ENCODE measurements at regions not wholly inside any gene's neighbourhood (a gene's known extent, or its start where the extent isn't known, plus 50 kb on each side); places are given as distances from the start of the nearest gene placed in this dataset.

- no peak for TF ChIP-seq CTCF (conservative IDR thresholded peaks at IDR 0.05; ENCODE audit: low read depth in 2 of 2)
- TF ChIP-seq REST (IDR thresholded peaks at IDR 0.05; ENCODE audit: unreplicated experiment), result no peak
- TF ChIP-seq POLR2AphosphoS5 (IDR thresholded peaks at IDR 0.05; ENCODE audit: low read depth), result no peak
- no peak for TF ChIP-seq JUNB (IDR thresholded peaks at IDR 0.05; ENCODE audit: unreplicated experiment)
- TF ChIP-seq EZH2 (IDR thresholded peaks at IDR 0.05; ENCODE audit: low read depth, unreplicated experiment), result no peak
- no peak for TF ChIP-seq CREB1 (CRISPR knock-in tag; IDR thresholded peaks at IDR 0.05; ENCODE audit: low read depth)
- no peak for TF ChIP-seq ZNF462 (CRISPR knock-in tag; IDR thresholded peaks at IDR 0.05)
- no peak for TF ChIP-seq EZH2phosphoT487 (IDR thresholded peaks at IDR 0.05; ENCODE audit: unreplicated experiment)
- no peak for TF ChIP-seq NANOG (IDR thresholded peaks at IDR 0.05; ENCODE audit: borderline replicate concordance)
These were observed 377.5 kb upstream of the NR2F2 start for GRCh38 chr15:95953032-95953431.
